HG03280 (cell line): ENCODE measurements at regions not wholly inside any gene's neighbourhood (a gene's known extent, or its start where the extent isn't known, plus 50 kb on each side); places are given as distances from the start of the nearest gene placed in this dataset.

Source experiments
- ATAC-seq: cut with Tn5 transposase; IDR thresholded peaks from one replicate; pipeline ENCODE4 v1.9.1; 2021; ENCODE audit warnings: mild to moderate bottlenecking, moderate library complexity; ENCODE audit not compliant: unreplicated experiment

DNA sequence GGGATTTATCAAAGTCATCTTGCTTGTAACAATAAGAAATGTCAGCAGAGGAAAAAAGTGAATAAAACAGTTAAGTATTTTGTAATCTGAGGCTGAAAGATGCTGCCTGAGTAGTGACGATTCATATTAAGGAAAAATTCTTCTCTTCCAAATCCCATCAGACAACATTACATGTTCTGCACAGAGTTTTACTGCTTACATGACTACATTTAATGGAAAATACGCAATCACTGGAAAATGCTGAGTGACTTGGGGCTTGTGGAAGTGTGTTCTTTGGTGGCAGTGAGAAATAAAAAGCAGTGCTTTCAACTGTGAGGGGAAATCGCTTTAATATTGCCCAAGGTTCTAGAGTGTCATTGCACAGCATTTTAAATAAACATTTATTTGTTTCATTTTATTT is 1025.2 kb upstream of the GOT2 start:
- no peak for ATAC-seq

DNA sequence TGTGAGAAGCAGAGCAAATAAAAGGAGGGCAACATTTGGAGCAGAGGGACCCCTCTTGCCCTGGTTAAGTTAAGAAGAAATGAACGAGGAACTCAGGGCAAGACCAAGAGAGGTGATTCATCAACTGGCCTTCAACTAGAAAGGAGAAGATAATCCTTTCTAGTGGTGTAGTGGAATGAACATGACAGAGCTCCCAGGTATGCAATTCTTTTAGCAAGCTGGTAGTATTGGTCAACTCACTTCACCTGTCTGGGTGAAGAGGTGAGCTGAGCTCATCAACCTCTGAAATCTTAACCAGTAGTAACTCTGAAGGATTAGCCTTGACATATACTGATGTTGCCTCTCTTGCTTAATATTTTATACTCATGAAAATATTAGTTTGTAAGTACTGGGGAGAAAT is 1024.7 kb upstream of the GOT2 start:
- ATAC-seq = no peak

DNA sequence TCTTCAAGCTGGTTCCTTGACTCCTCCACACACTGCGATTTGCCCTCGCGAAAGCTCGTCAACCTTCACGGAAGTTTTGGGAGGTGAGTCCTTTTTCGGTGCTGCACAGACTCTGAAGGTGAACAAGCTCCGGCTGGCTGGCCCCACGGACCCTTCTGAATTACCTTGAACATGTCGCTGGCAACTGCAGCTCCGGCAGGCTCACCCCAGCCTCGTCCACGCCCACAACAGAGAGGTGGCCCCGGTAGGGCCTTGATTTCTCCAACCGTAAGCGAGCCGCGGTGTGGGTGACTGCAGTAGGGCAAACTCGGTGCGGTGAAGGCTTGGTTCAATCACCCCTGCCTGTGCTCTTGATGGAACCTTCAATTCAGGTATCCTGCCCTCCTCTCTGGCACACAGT is 1020.7 kb upstream of the GOT2 start:
- ATAC-seq = no peak

DNA sequence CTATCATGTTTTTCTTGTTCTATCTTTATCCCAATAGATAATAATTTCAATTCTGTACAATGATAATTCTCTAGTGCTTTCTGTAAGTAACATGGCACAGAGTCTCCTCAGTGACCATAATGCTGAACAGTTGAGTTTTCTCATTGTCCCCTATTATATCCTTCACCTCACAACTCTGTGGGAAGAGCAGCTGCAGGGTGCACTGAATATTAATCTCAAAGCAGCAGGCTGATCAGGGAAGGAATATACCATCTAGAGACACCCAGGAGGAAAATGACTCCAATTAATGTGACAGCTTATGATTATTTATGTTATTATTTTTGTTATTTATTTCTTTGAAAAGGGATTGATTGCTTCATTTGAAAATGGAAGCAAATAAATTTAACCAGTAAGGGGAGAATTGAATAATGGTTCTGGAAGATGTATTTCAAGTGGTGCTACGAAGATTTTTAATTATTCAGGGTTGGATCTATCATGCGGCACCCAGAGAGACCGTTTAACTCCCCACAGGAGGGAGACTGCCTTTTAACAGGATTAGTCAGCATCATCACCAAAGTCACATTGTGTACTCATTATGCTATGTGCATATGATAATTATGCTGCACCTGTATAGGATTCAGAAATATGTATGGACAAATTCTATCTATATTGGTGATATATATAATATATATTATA is 1015.7 kb upstream of the GOT2 start:
- no peak for ATAC-seq

DNA sequence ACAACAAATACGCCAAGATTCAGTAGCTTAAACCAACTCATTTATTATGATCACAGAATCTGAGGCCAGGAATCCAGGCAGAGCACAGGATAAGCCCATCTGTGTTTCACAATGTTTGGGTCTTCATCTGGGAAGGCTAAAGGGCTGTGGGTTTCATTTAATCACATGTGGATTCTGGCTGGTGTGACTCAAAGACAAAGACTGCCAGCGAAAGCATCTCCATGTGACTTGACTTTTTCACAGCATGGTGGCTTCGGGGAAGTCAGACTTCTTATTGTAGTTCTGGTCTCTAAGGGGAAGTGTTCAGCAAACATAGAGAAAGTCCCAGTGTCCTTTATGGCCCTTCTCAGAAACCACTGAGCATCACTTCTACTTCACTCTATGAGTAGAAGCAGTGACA is 1014.4 kb upstream of the GOT2 start:
- ATAC-seq = no peak

DNA sequence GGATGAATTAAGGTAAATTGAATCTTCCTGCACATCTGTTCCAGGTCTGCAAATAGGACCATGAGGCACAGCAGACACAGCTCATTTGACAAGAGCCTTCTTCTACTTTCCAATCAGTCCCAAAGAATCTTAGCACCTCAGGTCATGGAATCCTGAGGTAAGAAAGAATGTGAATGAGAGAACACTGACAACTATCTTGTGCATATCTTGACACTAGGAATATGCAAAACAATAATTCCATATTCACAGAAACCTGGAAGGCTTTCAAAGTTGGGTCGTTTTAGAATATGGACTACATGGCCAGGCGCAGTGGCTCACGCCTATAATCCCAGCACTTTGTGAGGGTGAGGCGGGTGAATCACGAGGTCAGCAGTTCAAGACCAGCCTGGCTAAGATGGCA is 1009.4 kb upstream of the GOT2 start:
- ATAC-seq = no peak

DNA sequence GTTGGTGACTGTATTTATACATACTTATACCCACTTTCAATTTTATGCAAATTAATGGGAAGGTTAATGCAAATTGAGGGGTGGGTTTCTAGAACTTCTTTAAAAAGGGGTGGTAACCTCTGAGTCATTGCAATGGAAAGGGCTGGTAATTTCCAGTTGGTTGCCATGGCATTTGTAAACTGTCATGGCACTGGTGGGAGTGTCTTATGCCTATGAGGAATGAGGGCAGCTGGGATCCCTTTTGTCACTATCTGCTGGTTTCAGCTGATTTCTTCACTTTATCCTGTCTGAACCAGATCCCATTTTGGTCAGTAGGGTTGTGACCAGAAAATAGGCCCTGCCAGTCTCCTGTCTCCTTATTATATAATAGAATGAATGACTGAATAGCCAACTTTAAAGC is 1006.7 kb upstream of the GOT2 start:
- ATAC-seq = no peak

DNA sequence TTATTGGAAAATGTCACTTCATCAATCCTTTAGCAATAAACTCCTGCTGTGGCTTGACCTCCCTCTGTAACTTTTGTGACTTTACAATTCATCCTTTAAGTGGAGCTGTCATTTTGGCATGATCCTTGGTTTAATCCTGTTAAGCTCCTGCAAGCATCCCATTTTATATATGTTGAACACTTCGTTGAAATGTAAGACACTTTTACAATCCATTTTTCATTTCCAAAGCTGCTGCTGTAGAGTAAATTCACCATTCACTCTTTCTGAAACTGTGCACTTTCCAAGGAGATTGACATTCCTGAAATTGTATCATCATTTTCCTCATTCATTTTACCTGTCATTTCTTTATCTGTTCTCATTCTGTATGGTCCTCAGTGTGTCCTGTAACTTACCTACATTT is 1003.2 kb upstream of the GOT2 start:
- no peak for ATAC-seq

DNA sequence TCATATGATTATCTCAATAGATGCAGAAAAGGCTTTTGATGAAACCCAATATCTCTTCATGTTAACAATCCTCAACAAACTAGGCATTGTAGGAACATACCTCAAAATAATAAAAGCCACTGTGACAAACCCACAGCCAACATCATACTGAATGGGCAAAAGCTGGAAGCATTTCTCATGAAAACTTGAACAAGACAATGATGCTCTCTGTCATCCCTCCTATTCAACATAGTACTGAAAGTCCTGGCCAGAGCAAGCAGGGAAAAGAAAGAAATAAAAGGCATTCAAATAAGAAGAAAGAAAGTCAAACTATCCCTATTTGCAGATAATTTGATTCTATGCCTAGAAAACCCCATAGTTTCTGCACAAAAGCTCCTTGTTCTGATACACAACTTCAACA is 999.2 kb upstream of the GOT2 start:
- no peak for ATAC-seq

DNA sequence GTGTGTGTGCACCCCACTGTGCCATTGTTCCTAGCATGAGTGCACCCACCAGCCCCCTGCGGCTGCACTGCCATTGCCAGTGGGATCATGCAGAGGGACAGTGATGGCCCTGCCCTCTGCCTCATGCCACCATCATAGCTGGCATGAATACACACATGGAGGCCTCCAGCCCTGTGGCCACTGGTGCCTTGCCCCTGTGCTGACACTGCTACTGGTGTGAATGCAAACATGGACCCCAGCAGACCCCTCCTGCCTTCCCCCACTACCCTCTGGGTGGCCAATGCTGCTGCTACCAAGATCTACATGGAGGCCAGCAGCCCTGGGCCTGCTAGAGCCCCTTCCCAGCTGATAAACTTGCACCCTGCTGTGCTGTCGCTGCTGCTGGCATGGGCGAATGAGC is 995.5 kb upstream of the GOT2 start:
- no peak for ATAC-seq

DNA sequence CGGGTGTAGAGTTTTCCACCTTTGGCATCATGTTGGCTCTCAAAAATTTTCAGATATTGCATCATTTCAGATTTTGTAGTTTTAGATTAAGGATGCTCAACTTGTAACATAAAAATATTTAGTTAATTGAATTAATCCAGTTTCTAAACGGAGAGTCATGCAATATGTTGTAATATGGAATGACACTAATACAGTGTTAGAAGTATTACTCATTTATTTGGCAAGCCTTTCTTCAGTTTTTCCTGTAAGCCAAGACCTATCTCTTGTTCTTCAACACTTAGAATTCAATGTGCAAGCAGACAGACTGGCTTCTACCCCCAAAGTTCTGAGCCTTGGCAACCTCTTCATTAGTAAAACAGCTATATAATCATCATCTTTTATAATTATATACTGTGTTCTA is 985.0 kb upstream of the GOT2 start:
- ATAC-seq = no peak

DNA sequence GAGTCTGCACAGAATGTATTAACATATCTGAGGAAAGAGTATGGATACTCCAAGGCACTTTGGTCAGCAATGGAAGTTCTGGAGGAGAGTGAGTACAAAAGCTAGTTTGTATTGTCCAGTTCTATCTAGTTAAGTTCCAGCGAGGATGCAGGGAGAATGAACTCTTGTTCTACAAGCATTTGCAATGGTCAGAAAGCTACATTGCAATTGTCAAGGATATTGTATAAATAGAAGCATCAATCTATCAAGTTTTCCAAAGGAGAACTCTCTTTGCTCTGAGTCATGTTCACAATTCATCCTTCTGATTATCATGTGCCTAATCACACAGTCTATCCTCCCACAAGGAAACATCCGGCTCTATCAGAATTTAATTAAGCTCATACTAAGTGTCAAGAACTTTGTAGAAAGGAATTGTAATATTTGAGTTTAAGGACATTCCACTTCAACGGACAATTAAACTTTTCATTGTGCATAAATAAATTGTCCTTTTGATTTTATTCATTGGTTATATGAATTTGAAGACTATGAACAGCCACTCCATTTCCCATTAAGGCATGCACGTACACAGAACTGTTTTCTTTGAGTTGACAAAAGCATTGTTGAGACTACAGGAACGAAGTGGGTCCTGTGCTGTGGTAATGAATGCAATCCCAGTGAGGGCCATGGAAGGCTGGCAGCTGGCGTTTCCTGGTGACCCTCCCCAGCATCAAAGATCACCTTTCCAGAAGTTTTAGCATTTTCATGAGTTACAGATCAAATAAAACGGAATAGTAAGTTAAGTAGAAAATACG is 973.5 kb upstream of the GOT2 start:
- ATAC-seq = no peak

DNA sequence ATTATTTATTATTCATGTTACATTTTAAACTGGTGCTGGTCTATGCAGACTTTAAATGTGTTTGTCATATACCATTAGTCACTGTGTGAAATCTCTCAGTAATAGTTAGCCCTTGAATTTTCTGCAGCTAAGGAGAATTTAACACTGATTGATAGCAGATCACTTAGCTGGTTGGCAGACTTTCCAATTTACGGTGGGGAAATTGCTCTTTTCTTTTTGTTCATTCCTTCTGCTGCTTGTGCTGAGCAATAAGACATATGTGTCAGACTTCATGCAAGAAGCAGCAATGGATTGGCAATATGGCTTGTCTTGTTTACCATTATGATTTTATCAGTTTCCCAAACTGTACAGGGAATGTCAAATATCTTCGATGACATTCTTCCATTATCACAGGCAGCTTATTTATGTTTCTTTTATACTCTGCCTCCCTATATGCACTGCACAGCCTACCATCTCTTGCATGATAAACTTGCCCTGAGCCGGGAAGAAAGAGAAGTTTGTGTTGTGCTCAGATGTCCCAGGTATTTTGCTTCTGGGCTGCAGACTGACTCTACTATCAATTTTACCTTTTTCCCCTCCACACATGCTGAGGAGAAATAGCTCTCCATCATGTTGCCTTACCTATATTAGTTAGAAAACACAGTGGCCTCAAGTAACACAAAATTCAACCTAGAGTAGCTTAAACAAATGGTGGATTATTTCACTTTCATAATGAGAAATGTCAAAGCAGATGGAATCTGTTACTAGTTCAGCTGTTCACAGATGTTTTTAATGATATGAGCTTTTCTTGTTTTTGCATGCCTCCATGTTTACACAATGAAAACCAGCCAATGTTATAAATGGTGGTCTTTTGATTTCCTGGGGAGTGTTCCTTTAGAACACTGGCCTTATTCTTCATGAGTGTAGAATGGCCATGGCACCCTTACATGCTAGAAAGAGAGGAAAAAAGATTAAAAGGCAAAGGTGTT is 968.1 kb upstream of the GOT2 start:
- no peak for ATAC-seq

DNA sequence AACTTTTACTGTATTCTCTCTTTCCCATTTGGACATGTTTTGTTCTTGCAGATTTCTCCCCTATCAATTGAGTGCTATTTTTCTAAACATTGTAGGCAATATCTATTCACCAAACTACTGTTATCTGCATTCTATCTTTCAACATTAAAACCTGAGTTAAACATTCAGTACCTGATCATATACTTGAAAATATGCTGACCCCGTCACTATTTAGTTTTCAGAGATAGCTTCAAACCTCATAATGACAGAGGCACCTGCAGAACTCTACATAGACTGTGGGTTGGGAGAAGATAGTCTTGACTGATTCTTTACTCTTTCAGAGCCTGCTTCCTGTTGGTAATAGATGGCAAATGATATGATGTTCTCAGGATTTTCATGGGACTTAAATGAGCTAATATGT is 965.7 kb upstream of the GOT2 start:
- ATAC-seq = no peak

DNA sequence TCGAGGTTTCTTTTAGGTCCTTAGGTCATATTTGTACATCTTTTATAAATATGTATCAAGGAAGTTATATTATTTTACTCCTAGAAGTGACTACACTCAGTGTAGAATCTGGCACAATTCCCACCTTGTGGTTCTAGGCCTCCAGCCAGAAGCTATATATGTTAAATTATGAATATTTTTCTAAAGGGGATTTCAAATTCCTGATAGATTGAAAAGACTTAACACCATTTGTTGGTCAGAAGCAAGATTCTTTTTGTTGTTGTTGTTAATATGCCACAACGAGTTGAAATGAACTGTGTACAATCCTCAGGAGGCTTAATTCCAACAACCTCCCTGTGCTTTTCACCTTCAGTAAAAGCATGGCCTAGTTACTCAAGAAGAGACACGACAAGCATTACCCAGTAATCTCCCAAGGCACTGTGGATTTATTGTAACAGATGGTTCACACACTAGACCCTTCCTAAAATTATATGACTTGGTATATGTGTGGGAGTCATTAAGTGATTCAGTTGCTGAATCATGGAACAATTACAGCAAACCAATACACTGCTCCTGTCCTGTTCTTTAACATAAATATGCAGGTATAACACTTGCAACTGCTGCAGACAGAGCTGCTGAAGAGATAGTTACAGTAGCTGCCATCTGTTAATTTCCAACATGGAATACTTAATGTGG is 964.4 kb upstream of the GOT2 start:
- ATAC-seq = no peak

DNA sequence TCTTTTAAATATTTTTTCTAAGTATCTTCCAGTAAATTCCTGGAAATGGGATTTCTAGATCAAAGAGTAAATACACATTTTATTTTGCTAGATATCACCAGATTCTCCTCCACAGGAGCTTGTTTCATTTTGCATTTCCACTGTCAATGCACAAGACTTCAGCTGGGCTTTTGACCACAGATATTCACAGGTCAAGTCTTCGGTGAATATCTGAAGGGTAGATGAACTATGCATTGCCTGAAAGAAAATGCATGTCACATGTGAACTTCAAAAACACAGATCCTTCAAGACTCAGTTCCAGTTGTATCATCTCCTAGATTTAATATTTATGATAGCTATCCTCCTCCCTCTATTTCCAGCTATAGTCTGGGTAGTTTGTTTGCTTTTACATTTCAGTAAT is 963.6 kb upstream of the GOT2 start:
- ATAC-seq = no peak

DNA sequence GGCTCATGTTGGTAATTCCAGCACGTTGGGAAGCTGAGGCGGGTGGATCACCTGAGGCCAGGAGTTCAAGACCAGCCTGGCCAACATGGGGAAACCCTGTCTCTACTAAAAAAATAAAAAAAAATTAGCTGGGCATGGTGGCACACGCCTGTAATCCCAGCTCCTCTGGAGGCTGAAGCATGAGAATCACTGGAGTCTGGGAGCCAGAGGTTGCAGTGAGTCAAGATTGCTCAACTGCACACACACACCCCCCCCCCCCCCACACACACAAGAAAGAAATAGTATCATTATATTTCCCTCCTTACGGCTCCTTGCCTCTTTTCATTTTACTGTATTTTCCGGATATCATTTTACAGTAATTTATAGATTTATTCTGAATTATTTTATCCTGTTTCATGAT is 963.1 kb upstream of the GOT2 start:
- no peak for ATAC-seq

DNA sequence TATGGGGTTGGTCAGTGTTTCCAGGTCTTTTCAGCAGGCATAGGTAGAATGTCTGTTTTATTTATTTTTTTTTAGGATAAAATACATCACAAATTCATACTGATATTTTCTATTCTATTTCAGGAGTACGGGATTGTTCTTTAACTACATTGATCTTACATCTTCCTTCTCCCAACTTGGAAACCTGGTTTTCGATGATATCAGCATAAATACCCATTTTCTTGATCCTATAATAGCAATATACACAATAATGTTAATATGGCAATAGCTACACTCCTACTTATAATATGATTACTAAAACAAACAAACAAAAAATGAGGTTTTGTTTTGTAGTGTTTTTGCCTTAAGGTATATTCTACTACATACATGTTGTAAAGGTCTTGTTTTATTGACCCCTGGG is 962.4 kb upstream of the GOT2 start:
- ATAC-seq = no peak

DNA sequence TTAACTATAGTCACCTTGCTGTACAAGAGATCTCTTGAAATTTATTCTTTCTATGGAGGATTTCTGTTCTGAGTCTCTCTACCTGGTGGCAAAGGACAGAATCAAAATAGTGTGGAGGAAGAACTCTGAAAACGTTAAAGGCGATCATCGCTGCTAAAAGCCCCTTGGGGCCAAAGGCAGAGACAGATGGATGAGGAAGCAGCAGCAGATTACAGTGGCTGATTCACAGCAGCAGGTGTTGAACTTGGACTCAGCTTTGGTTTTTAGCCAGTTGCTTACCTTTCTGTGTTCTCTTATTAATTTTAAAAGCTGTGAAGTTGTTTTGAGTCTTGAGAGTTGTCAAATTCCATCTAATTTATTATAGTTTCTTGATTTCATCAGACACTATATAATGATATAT is 956.1 kb upstream of the GOT2 start:
- ATAC-seq = no peak

DNA sequence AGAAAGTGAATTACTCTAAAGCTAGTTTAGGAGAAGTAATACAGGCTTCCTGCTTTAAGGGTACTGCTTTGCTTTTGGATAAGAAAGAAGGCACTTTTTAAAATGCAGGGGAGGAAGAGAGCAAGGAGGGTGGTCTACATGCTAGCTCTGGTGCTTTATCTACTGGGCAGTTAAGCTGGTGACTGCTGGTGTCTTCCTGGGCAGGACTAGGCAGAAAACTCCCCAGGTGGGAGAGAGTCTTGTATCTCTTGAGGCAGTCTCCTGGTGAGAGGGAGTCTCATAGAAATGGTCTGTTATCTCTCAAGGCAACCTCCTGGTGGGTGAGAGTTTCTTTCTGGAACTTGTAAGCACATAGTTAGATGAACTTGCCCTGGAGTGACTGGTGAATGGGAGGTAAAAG is 953.9 kb upstream of the GOT2 start:
- no peak for ATAC-seq

DNA sequence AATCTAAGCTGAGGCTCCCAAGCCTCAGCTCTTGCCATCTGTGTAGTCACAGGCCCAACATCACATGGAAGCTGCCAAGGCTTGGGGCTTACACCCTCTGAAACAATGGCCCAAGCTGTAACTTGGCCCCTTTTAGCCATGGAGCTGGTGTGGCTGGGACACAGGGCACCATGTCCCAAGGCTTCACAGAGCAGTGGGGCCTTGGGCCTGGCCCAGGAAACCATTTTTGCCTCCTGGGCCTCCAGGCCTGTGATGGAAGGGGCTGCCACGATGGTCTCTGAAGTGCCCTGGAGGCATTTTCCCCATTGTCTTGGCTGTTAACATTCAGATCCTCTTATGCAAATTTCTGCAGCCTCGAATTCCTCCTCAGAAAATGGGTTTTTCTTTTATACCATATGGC is 952.3 kb upstream of the GOT2 start:
- no peak for ATAC-seq
